H1 (cell line): ENCODE measurements at regions not wholly inside any gene's neighbourhood (a gene's known extent, or its start where the extent isn't known, plus 50 kb on each side); places are given as distances from the start of the nearest gene placed in this dataset.

ENCODE experiments used
- CTCF ChIA-PET: fragments of 300-600 bp; sonication (Branson Sonifier 250); formaldehyde crosslinking; loops from one replicate; lab custom pipeline; 2021; ENCODE audit not compliant: partially characterized antibody; lab: Charles Lee
- POLR2A ChIA-PET: fragments of 300-600 bp; sonication (Branson Sonifier 250); formaldehyde crosslinking; loops from one replicate; lab custom pipeline; 2021; ENCODE audit warnings: inconsistent platforms; ENCODE audit not compliant: partially characterized antibody; lab: Charles Lee
- DNase-seq, 2 experiments: peaks; one replicate each; pipeline versions ENCODE4 v3.0.0 to v3.0.0-alpha.2; 2010 to 2022; ENCODE audit warnings: low spot score in 2 of 2, low read depth in 1 of 2, mixed read lengths in 1 of 2
- FAIRE-seq: peaks from 2 replicates; lab custom pipeline; 2011; peaks lifted over from hg19 to GRCh38; lab: Jason Lieb, UNC
- H2AFZ ChIP-seq: 2 replicates; pipeline ENCODE4 v1.8.1; 2012; ENCODE audit warnings: low read length, inconsistent platforms
- H2AK5ac ChIP-seq: 2 replicates; pipeline ENCODE4 v1.6.1; 2013; ENCODE audit warnings: low read depth, low read length
- H2BK120ac ChIP-seq: replicated peaks from 2 replicates; pipeline ENCODE3; 2013; ENCODE audit warnings: low read depth, low read length, inconsistent platforms
- H2BK12ac ChIP-seq: 2 replicates; pipeline ENCODE4 v1.6.1; 2013; ENCODE audit warnings: low read depth, low read length
- H2BK15ac ChIP-seq: 2 replicates; pipeline ENCODE4 v1.6.1; 2013; ENCODE audit warnings: low read length
- H2BK20ac ChIP-seq: 2 replicates; pipeline ENCODE4 v1.6.1; 2013; ENCODE audit warnings: low read length
- H2BK5ac ChIP-seq: 2 replicates; pipeline ENCODE4 v1.6.1; 2013; ENCODE audit warnings: low read depth, low read length
- H3K14ac ChIP-seq: 2 replicates; pipeline ENCODE4 v1.6.1; 2013; ENCODE audit warnings: inconsistent platforms; ENCODE audit not compliant: insufficient read length
- H3K18ac ChIP-seq: 2 replicates; pipeline ENCODE4 v1.6.1; 2013; ENCODE audit warnings: low read length; ENCODE audit errors: extremely low read depth
- H3K23ac ChIP-seq: 2 replicates; pipeline ENCODE4 v1.6.1; 2013; ENCODE audit warnings: inconsistent platforms; ENCODE audit not compliant: insufficient read length
- H3K23me2 ChIP-seq: 2 replicates; pipeline ENCODE4 v1.6.1; 2013; ENCODE audit warnings: low read depth, low read length
- H3K27ac ChIP-seq: 2 replicates; pipeline ENCODE4 v1.6.1; 2011; ENCODE audit warnings: low read depth, low read length, inconsistent platforms
- H3K27me3 ChIP-seq, 4 experiments: replicated peaks in 1 of 4; 1 replicate in 1 of 4; 2 replicates in 3 of 4; pipeline versions ENCODE4 v1.6.1 to v1.8.1; 2011 to 2013; ENCODE audit warnings: low read length in 3 of 4, mild to moderate bottlenecking in 3 of 4, inconsistent platforms in 2 of 4, mixed read lengths in 2 of 4, moderate library complexity in 1 of 4; ENCODE audit not compliant: control insufficient read depth in 3 of 4, insufficient read depth in 3 of 4; ENCODE audit errors: extremely low read depth in 1 of 4
- H3K36me3 ChIP-seq, 4 experiments: 2 replicates each; pipeline versions ENCODE4 v1.6.1 to v1.8.1; 2011 to 2013; ENCODE audit warnings: mild to moderate bottlenecking in 4 of 4, low read length in 3 of 4, moderate library complexity in 2 of 4, control low read depth in 1 of 4, inconsistent platforms in 1 of 4; ENCODE audit not compliant: insufficient read depth in 4 of 4, control insufficient read depth in 2 of 4
- H3K4ac ChIP-seq: replicated peaks from 2 replicates; pipeline ENCODE3; 2013; ENCODE audit warnings: low read length, low read depth, mixed read lengths, inconsistent platforms; ENCODE audit not compliant: insufficient read length
- H3K4me1 ChIP-seq, 4 experiments: replicated peaks in 1 of 4; 1 replicate in 1 of 4; 2 replicates in 3 of 4; pipeline versions ENCODE4 v1.6.1 to v1.8.1; 2011 to 2013; ENCODE audit warnings: low read length in 3 of 4, inconsistent platforms in 2 of 4, mixed read lengths in 1 of 4; ENCODE audit not compliant: insufficient read depth in 4 of 4, control insufficient read depth in 3 of 4
- H3K4me2 ChIP-seq, 2 experiments: 2 replicates each; pipeline versions ENCODE4 v1.6.1 to v1.8.1; 2011 to 2013; ENCODE audit warnings: low read depth in 2 of 2, low read length in 2 of 2, control low read depth in 1 of 2, inconsistent platforms in 1 of 2, mild to moderate bottlenecking in 1 of 2; ENCODE audit not compliant: insufficient read depth in 1 of 2
- H3K4me3 ChIP-seq, 4 experiments: fragments of 200-600, 300-600 bp in 1 of 4; sonication (generic), shearing (Covaris generic), sonication (Bioruptor Twin) in 1 of 4; 2 replicates each; pipeline versions ENCODE4 v1.5.1 to v1.8.1; 2011 to 2016; ENCODE audit warnings: low read length in 4 of 4, low read depth in 3 of 4, control low read depth in 2 of 4, inconsistent platforms in 2 of 4, mild to moderate bottlenecking in 2 of 4, mixed read lengths in 1 of 4, moderate library complexity in 1 of 4; ENCODE audit not compliant: insufficient read depth in 2 of 4; ENCODE audit errors: extremely low read depth in 1 of 4
- H3K56ac ChIP-seq: replicated peaks from 2 replicates; pipeline ENCODE3; 2013; ENCODE audit warnings: low read depth, mild to moderate bottlenecking, mixed read lengths, low read length, inconsistent platforms; ENCODE audit not compliant: insufficient read length
- H3K79me1 ChIP-seq: 2 replicates; pipeline ENCODE4 v1.6.1; 2013; ENCODE audit warnings: low read depth, low read length, control low read depth
- H3K79me2 ChIP-seq, 2 experiments: 2 replicates each; pipeline versions ENCODE4 v1.6.1 to v1.8.1; 2012 to 2013; ENCODE audit warnings: low read length in 2 of 2, mild to moderate bottlenecking in 2 of 2, inconsistent platforms in 1 of 2; ENCODE audit not compliant: insufficient read depth in 2 of 2, control insufficient read depth in 1 of 2
- H3K9ac ChIP-seq, 4 experiments: replicated peaks in 1 of 4; 1 replicate in 1 of 4; 2 replicates in 3 of 4; pipeline versions ENCODE4 v1.6.1 to v1.8.1; 2011 to 2013; ENCODE audit warnings: low read depth in 3 of 4, low read length in 3 of 4, control low read depth in 2 of 4, mild to moderate bottlenecking in 2 of 4, moderate library complexity in 2 of 4, inconsistent platforms in 1 of 4; ENCODE audit errors: extremely low read depth in 1 of 4
- H3K9me3 ChIP-seq, 2 experiments: 2 replicates each; pipeline versions ENCODE4 v1.6.1 to v1.8.1; 2012 to 2013; ENCODE audit warnings: mild to moderate bottlenecking in 2 of 2, moderate library complexity in 2 of 2, control low read depth in 1 of 2, inconsistent platforms in 1 of 2, low read depth in 1 of 2, low read length in 1 of 2, mixed read lengths in 1 of 2; ENCODE audit not compliant: insufficient read depth in 2 of 2
- H4K20me1 ChIP-seq, 2 experiments: replicated peaks in 1 of 2; 2 replicates each; pipeline versions ENCODE3 to v1.8.1; 2011 to 2013; ENCODE audit warnings: inconsistent platforms in 2 of 2, low read length in 2 of 2, mild to moderate bottlenecking in 1 of 2; ENCODE audit not compliant: insufficient read depth in 2 of 2, control insufficient read depth in 1 of 2
- H4K5ac ChIP-seq: 2 replicates; pipeline ENCODE4 v1.6.1; 2013; ENCODE audit warnings: low read length, low read depth, mixed read lengths, inconsistent platforms; ENCODE audit not compliant: insufficient read length
- H4K8ac ChIP-seq: 2 replicates; pipeline ENCODE4 v1.8.0; 2013; ENCODE audit warnings: mild to moderate bottlenecking, moderate library complexity, low read length, inconsistent platforms; ENCODE audit not compliant: insufficient read depth; ENCODE audit errors: extremely low read depth
- H4K91ac ChIP-seq: replicated peaks from 2 replicates; pipeline ENCODE3; 2013; ENCODE audit warnings: low read length, mixed read lengths, inconsistent platforms; ENCODE audit not compliant: insufficient read length
- BRCA1 ChIP-seq: IDR thresholded peaks from 2 replicates; pipeline ENCODE4 v1.6.1; 2012; ENCODE audit warnings: low read depth, low read length, improper control_type of control experiment
- EZH2 ChIP-seq: fragments of 200-600 bp; sonication (generic); IDR thresholded peaks from 2 replicates; pipeline ENCODE4 v1.7.1; 2012; ENCODE audit warnings: low read depth, mild to moderate bottlenecking, moderate library complexity, low read length, inconsistent platforms; ENCODE audit not compliant: severe bottlenecking
- GTF2F1 ChIP-seq: IDR thresholded peaks from 2 replicates; pipeline ENCODE4 v1.6.1; 2012; ENCODE audit warnings: low read depth, low read length, improper control_type of control experiment, borderline replicate concordance
- HDAC2 ChIP-seq, 2 experiments: fragments of 300-600 bp in 1 of 2; sonication (generic) in 1 of 2; IDR thresholded peaks; 2 replicates each; pipeline ENCODE4 v1.6.1; 2011 to 2012; ENCODE audit warnings: low read depth in 2 of 2, low read length in 2 of 2, mild to moderate bottlenecking in 2 of 2, moderate library complexity in 2 of 2, borderline replicate concordance in 1 of 2, inconsistent platforms in 1 of 2
- JUN ChIP-seq: IDR thresholded peaks from 2 replicates; pipeline ENCODE4 v1.6.1; 2011; ENCODE audit warnings: low read depth, mild to moderate bottlenecking, improper control_type of control experiment, low read length
- KDM5A ChIP-seq: fragments of 200-600 bp; IDR thresholded peaks from 2 replicates; pipeline ENCODE4 v1.7.1; 2012; ENCODE audit warnings: mild to moderate bottlenecking, low read length, inconsistent platforms, mixed read lengths
- RFX5 ChIP-seq: IDR thresholded peaks from 2 replicates; pipeline ENCODE4 v1.6.1; 2011; ENCODE audit warnings: low read depth, low read length, improper control_type of control experiment, borderline replicate concordance
- TCF12 ChIP-seq: IDR thresholded peaks from 2 replicates; pipeline ENCODE4 v1.6.1; 2011; ENCODE audit warnings: low read depth, mild to moderate bottlenecking, low read length
- WGBS, 2 experiments: shearing (Covaris generic) in 1 of 2; methylation state at CpG; one replicate each; pipeline versions ENCODE4 v1.1.6 to v1.1.7; 2013 to 2015; ENCODE audit warnings: low lambda C conversion rate in 2 of 2, mixed read lengths in 2 of 2, inconsistent platforms in 1 of 2, low coverage in 1 of 2, missing lambda C conversion rate in 1 of 2; ENCODE audit not compliant: insufficient replicate concordance in 2 of 2, insufficient coverage in 1 of 2, insufficient read length in 1 of 2; ENCODE audit errors: extremely low coverage in 1 of 2, missing lambda C conversion rate in 1 of 2; 5-methylcytosine and 5-hydroxymethylcytosine counted together
- TF ChIP-seq, protein P1 (sequence below): IDR thresholded peaks from 2 replicates; pipeline ENCODE4 v1.6.1; 2012; ENCODE audit warnings: low read length, inconsistent platforms
- TF ChIP-seq, protein P2 (sequence below): IDR thresholded peaks from 2 replicates; pipeline ENCODE4 v1.6.1; 2012; ENCODE audit warnings: inconsistent platforms

DNA sequence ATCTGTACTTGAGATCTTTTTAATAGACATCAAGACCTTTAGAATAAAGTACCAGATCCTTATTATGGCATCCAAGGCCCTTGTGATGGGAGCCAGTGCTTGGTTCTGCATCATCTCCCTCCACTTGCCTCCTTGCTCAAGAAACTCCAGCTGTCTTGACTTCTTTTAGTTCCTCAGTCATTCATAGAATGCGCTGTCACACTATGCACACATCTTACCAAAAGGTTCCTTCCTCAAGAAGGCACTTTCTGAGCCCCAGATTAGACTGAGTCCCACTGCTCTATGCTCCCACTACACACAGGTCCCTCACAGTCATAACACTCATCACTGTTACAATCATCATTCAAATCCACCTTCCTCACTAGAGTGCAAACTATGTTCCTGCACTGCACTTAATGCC is 57.8 kb upstream of the ITM2B start:
- Histone ChIP-seq H3K79me2 (no peaks in the 10 kb centered on the region), H3K79me1 (no peaks in the 10 kb centered on the region), H4K5ac (no peak overlapping the region), H3K23ac (no peak overlapping the region), H2BK20ac (no peak overlapping the region), H4K91ac (no peak overlapping the region), H3K14ac (no peak overlapping the region), H3K23me2 (no peaks in the 10 kb centered on the region), H3K9ac (no peak overlapping the region), H3K9me3 (no peaks in the 10 kb centered on the region), H3K56ac (no peak overlapping the region), H3K36me3 (no peaks in the 10 kb centered on the region), H2BK120ac (no peak overlapping the region), H2BK12ac (no peak overlapping the region), H3K27me3 (peaks cover 0 to 2% (median 0%) of the 10 kb centered on the region in 4 experiments; a peak in 1 of 7 replicates), H3K27ac (no peak overlapping the region), H4K8ac (no peak overlapping the region), H2BK5ac (no peak overlapping the region), H3K4ac (no peak overlapping the region), H2AK5ac (no peak overlapping the region), H4K20me1 (no peaks in the 10 kb centered on the region), H3K4me2 (no peak overlapping the region), H2AFZ (no peak overlapping the region), H3K18ac (no peak overlapping the region), H3K4me3 (no peak overlapping the region), H2BK15ac (no peak overlapping the region), H3K4me1 (no peaks in the 10 kb centered on the region)
- ChIA-PET CTCF (interaction anchor here (1.6 kb wide), 1 partner anchor 8 kb away, joined by 5 read pairs; no protein-coding TSS in a partner anchor), POLR2A (no interaction called here)
- 89% methylated on average over 1 of the region's 1 CpG; no CpG with 5 or more reads in 1 of the 2 experiments for WGBS, 2 experiments
- no peak for DNase-seq
- FAIRE-seq, result no peak
- no peak for TF ChIP-seq HDAC2 (IDR thresholded peaks at IDR 0.05; ENCODE audit: borderline replicate concordance in 1 of 2, low read depth in 2 of 2, low read length in 2 of 2)
- no peak for TF ChIP-seq JUN
- TF ChIP-seq, protein P1, sequence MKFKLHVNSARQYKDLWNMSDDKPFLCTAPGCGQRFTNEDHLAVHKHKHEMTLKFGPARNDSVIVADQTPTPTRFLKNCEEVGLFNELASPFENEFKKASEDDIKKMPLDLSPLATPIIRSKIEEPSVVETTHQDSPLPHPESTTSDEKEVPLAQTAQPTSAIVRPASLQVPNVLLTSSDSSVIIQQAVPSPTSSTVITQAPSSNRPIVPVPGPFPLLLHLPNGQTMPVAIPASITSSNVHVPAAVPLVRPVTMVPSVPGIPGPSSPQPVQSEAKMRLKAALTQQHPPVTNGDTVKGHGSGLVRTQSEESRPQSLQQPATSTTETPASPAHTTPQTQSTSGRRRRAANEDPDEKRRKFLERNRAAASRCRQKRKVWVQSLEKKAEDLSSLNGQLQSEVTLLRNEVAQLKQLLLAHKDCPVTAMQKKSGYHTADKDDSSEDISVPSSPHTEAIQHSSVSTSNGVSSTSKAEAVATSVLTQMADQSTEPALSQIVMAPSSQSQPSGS, result no peak
- TF ChIP-seq KDM5A, result no peak
- no peak for TF ChIP-seq TCF12
- TF ChIP-seq BRCA1, result no peak
- no peak for TF ChIP-seq RFX5
- TF ChIP-seq, protein P2, sequence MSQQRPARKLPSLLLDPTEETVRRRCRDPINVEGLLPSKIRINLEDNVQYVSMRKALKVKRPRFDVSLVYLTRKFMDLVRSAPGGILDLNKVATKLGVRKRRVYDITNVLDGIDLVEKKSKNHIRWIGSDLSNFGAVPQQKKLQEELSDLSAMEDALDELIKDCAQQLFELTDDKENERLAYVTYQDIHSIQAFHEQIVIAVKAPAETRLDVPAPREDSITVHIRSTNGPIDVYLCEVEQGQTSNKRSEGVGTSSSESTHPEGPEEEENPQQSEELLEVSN, result no peak
- TF ChIP-seq GTF2F1, result no peak
- no peak for TF ChIP-seq EZH2
